HG02678 (cell line): ENCODE measurements at regions not wholly inside any gene's neighbourhood (a gene's known extent, or its start where the extent isn't known, plus 50 kb on each side); places are given as distances from the start of the nearest gene placed in this dataset.

ENCODE experiments used
- ATAC-seq: cut with Tn5 transposase; IDR thresholded peaks from one replicate; pipeline ENCODE4 v1.9.1; 2021; ENCODE audit warnings: mild to moderate bottlenecking, moderate library complexity; ENCODE audit not compliant: unreplicated experiment

DNA sequence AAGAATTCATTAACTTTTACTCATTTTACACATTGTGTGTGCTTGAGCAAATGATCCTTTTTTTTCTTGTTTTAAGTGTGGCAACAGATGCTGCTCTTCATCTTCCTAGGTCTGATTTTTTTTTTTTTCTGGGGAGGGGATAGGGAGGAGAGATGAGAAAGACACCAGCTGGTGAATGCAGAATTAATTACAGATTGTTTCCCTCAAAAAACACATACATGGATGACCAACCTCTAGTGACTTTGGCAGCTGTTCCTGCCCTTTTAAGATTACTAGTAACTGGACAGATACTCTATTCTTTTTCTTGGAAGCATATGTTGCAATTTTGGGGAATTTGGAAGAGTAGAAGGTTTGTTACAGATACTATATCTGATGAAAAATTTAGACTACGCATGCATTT is 103.6 kb upstream of the MYO16 start:
- no peak for ATAC-seq

DNA sequence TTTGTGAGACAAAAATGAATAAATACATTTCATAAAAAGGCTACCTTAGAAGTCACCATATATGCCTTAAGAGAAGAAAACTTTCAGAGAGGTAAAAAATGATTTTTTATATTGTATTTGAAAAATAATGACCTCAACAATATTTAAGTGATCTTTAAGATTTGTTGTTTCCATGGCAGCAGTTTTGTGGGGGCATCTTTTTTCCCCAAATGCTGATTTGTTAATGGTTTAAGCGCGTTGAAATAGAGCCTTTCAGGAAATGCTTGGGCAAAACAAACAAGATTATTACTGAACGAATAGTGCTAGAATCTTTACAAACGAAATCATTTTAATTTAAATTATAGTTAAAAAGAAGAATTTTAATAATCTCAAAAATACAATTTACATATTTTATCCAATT is 103.1 kb upstream of the MYO16 start:
- ATAC-seq, result no peak

DNA sequence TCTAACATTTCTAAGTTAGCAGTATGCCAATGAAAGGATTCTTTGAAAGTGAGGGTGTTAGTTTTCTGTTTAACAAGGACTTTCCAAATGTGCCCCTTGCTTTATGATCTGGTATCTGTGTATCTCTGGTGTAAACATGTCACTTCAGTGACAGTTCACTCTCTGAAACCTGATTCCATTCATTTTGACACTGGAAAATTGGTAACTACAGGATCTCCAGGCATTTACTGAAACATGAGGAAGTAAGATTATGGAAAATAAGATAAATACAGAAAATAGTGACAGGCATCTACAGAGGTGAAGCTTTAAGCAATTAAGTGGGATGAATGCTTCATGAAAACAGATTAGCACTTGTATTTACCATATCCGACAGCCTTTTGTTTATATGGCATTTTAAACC is 101.6 kb upstream of the MYO16 start:
- ATAC-seq, result no peak

DNA sequence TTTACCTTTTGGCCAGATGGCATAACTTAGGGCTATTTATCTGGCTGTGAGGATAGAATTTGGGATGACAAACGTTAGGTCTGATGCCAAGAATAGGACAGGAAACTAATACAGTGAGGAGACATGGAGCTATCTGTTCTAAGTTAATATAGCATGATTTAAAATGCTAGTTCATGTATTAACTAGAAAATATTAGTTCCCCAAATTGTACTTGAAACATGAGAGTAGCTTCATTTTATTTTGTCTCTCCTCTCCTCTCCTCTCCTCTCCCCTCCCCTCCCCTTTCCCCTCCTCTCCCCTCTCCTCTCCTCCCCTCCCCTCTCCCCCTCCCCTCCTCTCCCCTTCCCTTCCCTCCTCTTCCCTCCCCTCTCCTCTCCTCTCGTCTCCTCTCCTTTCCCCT is 101.1 kb upstream of the MYO16 start:
- ATAC-seq, result no peak

DNA sequence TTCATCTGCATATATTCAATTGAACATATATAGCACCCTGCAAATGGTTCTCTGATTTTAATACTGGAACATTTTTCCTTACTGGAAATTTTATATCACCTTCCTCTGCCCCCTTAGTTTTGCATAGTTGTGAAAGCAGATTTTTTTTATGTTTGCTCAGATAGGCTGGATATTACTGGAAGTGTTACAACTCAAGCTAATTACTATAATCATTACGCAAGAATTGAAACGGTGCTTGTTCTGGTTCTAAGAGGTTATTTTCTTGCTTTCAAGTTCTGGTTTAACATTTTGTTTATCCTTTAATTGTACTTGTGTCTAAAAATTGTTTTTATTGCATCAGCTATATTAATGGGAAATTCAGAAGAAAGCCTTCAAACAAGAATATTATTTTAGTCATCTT is 95.6 kb upstream of the MYO16 start:
- ATAC-seq, result no peak

DNA sequence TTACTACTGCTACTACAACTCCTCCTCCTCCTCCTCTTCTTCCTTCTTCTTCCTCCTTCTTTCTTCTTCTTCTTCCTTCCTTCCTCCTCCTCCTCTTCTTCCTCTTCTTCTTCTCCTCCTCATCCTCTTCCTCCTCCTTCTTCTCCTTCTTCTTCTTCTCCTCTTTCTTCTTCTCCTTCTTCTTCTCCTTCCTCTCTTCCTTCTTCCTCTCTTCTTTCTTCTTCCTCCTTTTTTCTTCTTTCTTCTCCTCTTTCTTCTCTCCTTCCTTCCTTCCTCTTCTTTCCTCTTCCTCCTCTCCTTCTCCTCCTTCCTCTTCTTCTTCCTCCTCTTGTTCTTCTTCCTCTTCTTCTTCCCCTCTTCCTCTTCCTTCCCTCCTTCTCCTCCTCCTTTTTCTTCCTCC is 94.7 kb upstream of the MYO16 start:
- ATAC-seq, result no peak

DNA sequence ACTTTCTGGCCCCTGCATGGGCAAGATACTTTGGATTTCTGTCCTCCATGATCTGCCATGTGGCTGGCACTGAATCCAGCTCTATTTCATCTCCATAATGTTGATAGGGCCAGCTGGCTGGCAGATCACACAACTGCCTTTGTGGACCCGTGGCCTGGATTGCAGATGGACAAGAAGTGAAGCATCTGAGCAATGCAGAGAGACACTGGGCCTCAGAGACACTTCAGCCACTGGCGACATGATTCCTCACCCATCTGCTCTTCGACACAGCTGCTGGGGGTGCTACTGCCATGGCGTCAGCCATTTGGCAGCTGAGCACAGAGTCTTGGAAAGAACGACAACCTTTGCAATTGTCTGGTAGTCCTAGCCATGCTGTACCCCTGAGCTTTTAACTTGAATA is 79.5 kb upstream of the MYO16 start:
- no peak for ATAC-seq

DNA sequence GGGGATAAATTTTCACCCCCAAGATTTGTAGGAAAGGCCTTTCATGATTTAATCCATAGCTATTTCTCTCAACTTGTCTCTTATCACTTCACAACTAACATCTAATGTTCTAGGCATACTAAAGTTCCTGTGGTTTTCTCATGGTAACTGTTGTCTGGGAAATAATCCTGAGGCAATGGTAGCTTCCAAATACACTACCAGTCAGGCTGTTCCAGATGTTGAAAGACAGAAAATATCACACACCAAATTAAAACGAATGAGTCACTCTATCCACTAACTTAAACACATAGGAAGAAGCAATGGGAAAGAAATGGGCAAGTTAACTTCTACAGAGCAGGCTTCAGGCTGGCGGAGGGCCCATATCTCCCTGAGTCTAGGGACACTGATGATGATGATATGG is 77.7 kb upstream of the MYO16 start:
- no peak for ATAC-seq

DNA sequence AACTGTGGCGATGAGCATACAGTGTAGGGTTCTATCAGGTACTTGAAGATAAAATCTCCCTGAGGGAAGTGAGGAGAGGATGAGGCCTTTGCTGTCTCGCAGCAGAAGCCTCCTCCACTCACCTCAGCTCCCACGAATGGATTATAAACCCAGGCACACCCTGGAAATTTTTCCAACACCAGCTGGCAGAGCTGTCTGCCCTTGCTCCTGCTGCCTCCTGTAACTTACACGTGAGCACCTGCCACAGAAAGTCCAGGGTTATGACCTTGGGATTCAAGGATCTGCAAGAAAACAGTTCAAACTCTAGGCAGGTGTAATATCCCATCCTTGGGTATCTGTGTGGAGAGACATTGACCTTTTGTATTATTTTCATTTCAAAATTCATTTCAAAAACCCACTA is 70.9 kb upstream of the MYO16 start:
- ATAC-seq, result no peak

DNA sequence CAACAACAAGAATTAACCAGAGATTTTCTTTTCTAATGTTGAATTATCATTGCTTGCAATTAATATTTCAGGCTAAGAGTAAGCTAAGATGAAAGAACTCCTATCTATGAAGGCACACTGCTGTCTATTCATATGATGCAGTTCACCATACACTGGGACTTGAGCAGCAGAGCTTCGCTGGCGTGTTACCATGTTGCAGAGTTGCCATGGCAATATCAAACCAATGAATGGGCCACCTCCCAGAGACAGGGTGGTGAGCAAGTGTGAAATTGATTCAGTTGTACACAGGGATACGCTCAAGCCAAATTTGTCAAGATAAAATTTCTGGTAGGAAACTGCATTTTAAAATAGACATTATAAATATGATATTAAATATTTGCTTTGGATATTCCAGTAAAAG is 69.3 kb upstream of the MYO16 start:
- ATAC-seq, result no peak

DNA sequence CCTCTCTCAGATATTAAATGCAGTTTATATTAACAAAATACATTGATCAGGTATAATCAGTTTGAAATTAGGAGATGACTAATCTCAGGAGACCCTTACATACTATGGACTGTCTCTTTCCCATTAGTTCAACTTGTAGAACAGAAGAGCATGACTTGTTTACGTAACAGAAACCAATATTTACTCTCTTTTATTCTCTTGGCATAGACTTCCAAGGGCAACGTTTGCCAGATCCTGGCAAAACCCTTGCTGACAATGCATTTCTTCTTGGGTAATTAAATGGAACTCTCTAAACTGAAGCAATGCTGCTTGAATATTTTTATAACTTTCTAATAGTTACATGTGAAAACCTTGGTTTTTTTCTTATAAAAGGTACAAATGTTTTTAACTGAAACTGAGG is 68.3 kb upstream of the MYO16 start:
- no peak for ATAC-seq

DNA sequence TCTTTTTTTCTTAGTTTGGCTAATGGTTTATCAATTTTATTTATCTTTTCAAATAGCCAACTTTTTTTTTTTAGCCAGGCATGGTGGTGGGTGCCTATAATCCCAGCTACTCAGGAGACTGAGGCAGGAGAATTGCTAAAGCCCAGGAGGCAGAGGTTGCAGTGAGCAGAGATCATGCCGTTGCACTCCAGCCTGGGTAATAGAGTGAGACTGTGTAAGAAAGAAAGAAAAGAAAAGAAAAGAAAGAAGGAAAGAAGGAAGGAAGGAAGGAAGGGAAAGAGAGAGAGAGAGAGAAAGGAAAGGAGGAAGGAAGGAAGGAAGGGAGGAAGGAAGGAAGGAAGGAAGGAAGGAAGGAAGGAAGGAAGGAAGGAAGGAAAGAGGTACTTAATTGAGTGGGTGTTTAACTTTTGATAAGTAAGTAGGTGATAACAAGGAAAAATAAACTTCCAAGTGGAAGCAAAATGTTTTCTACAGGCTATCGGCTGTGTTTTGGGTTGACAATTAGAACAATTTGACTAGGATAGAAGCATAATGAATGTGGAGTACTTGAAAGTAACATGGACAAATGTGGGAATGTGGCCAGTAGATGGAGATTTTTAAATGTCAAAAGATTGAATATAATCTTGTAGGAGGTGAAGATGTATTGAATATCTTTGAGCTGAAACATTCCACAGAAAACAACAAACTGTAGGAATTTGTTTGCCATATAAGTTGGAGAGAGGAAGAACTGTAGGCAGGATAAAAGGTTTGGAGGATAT is 62.8 kb upstream of the MYO16 start:
- no peak for ATAC-seq

DNA sequence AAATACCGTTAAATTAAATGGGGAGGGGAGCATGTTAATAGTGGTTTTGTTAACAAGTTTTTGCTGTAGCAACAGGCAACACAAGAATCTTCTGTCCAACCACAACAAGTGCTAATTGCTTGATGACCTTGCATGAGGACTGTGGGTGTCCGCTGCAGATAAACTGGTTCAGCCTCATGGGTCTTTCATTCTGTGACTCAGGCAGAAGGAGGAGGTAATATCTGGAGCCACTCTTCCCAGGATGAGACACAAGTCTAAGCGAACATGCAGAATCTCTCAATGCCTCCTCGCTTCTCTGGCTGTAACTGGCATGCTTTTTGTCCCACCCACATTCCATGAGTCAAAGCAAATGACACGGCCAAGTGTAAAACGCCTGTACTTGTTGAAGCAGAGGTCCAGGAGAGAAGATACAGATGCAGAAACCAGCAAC is 56.6 kb upstream of the MYO16 start:
- ATAC-seq, result no peak

DNA sequence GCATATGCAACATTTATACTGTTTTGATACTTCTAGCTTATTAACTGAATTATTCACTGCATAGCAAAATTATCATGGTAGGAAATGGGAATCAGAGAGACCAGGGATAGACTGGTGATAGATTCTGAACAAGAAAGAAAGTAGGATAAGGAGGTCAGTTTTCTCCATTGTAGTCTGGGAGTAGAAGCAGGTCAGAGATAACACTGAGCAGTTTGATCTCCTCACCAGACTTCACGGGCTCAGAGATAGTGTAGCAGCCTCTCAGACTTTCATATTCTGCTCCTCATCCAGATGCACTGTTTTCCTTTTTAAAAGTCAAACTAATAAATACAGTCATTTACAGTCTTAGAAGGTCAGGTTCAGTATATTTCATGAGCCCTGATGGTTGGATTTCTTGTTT is 56.0 kb upstream of the MYO16 start:
- ATAC-seq, result no peak

DNA sequence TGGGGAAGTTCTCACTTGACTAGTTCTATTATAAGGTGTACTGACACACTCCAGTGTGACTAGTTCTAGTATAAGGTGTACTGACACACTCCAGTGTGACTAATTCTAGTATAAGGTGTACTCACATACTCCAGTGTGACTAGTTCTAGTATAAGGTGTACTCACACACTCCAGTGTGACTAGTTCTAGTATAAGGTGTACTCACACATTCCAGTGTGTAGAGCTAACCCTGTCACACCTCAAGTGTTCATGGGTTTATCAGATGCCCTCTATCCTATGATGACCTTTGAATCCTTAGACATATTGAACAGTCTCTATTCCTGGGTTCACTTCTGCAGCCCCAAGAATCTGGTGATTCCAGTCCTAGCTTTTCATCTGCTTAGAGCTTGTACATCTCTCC is 54.6 kb upstream of the MYO16 start:
- no peak for ATAC-seq

DNA sequence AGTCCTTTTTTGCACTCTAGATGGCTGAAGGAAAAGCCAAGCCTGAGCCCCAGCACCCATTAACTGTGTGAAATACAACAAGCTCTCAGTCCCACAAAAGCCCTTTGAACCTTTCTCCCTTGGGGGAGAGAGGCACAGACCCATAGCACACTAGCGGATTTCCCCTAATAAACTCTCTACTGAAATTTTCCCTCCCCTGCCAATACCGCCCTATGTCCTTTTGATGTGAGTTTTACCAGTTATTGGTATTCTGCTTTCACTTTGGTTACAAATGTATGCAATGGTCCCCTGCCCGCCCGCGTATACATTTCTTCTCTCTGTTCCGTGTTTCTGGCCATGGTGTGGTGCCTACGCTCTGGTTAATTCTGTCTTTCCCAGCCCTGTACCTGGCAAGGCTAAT is 54.0 kb upstream of the MYO16 start:
- peak; percentile 41 for ATAC-seq
